ENCODE measurements at regions not wholly inside any gene's neighbourhood (a gene's known extent, or its start where the extent isn't known, plus 50 kb on each side); places are given as distances from the start of the nearest gene placed in this dataset.

GRCh38 chr14:48127674-48128073 lies 452.3 kb upstream of the MDGA2 start:
- TF ChIP-seq CTCF (IDR thresholded peaks at IDR 0.05), result no peak
- no peak for TF ChIP-seq EZH2 (IDR thresholded peaks at IDR 0.05; ENCODE audit: borderline replicate concordance, insufficient read depth, low read depth, low read length, poor library complexity, severe bottlenecking)
